ENCODE measurements at regions not wholly inside any gene's neighbourhood (a gene's known extent, or its start where the extent isn't known, plus 50 kb on each side); places are given as distances from the start of the nearest gene placed in this dataset.
A peak's percentile ranks its signal among the peaks of the same experiment; 100 is the strongest.

DNA sequence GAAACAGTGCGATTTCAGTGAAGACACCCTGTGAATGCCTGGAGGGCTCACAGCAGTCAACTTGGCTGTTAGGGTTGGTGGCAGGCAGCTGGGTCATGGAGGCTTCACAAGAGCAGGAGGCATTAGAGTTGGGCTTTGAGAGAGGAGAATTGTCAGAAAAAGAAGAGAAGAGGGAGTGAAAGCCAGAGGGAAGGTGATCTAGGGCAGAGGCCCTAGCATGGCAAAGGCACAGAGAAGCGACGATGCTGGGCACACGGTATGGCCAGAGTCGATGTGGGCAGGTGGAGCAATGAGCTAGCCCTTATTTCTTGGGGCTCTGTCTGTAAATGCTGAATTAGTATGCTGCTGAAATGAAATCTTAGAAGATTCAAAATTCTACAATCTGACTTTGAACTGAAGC is 52.6 kb upstream of the OLFM4 start:
- H3K4me3 ChIP-seq (ENCODE audit: low read depth, low read length): no peak overlapping the region
- in situ Hi-C loops (cut with HindIII; ENCODE audit: low sequenced_read_pairs): no loop called here
- TF ChIP-seq, protein P1, sequence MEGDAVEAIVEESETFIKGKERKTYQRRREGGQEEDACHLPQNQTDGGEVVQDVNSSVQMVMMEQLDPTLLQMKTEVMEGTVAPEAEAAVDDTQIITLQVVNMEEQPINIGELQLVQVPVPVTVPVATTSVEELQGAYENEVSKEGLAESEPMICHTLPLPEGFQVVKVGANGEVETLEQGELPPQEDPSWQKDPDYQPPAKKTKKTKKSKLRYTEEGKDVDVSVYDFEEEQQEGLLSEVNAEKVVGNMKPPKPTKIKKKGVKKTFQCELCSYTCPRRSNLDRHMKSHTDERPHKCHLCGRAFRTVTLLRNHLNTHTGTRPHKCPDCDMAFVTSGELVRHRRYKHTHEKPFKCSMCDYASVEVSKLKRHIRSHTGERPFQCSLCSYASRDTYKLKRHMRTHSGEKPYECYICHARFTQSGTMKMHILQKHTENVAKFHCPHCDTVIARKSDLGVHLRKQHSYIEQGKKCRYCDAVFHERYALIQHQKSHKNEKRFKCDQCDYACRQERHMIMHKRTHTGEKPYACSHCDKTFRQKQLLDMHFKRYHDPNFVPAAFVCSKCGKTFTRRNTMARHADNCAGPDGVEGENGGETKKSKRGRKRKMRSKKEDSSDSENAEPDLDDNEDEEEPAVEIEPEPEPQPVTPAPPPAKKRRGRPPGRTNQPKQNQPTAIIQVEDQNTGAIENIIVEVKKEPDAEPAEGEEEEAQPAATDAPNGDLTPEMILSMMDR (IDR thresholded peaks at IDR 0.05; ENCODE audit: low read depth, low read length): no peak
- DNase-seq (ENCODE audit: low read depth, low spot score): no peak

DNA sequence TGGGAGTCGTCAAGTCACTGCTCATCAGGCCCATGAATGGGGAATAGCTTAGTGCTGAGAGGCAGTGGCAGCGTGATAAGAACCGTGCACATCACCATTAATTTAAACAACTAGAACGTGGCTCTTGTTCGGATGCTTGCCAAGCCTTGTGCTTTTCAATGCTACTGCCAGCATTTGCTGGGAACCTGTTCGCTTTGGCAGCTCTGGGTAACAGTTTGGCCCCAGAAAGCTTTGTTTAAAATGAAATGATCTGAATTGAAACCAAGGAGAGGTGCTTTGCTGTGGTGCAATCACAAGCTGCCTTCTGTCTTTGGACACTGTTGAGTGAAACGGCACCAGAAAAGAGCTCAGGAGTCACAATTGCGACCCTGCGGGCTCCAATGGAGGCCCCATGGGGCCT is 53.5 kb upstream of the OLFM4 start:
- in situ Hi-C loops (cut with HindIII; ENCODE audit: low sequenced_read_pairs): no loop called here
- TF ChIP-seq, protein P1 (IDR thresholded peaks at IDR 0.05; ENCODE audit: low read depth, low read length): no peak
- DNase-seq (ENCODE audit: low read depth, low spot score): no peak
- no peak overlapping the region for H3K4me3 ChIP-seq (ENCODE audit: low read depth, low read length)

DNA sequence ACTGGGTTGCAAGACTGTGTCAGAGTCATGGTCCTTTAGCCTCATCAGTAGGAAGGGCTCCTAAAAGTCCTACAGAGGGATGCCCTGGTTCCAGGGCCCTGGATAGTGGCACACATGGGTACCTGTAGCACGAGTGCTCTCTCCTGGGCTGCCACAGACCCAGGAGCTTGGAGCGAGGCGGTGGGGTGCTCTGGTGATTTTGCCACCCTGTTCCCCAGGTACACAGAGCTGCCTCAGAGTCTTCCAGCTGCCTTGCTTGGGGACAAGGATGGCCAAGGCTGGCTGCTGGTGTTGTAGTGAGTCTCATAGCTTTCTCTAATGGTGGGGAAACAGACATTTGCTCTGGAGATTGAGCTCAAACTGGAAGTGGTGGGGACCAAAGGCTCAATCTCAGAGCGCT is 53.9 kb upstream of the OLFM4 start:
- in situ Hi-C loops (cut with HindIII; ENCODE audit: low sequenced_read_pairs): no loop called here
- DNase-seq (ENCODE audit: low read depth, low spot score): no peak
- H3K4me3 ChIP-seq (ENCODE audit: low read depth, low read length): no peak overlapping the region
- TF ChIP-seq, protein P1 (IDR thresholded peaks at IDR 0.05; ENCODE audit: low read depth, low read length): no peak

DNA sequence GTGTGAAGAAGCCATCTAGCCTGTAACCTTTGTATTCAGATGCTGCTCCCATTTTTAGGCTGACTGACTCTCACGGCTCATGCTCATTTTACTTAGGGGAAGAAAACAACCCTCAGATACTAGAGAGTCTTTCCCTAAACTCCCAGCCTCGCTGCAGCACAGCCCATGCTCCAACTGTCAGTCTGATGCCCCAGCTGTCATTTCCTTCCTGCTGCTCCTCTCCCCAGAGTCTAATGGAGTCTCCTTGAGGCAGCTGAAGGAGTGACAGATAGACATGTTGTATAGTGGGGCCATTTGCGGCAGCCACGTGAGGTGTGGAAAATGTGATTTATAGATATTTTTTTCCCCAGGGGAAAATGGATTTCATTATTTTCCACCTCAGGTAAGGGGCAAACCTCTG is 59.2 kb upstream of the OLFM4 start:
- TF ChIP-seq, protein P1 (IDR thresholded peaks at IDR 0.05; ENCODE audit: low read depth, low read length): no peak
- DNase-seq (ENCODE audit: low read depth, low spot score): no peak
- H3K4me3 ChIP-seq (ENCODE audit: low read depth, low read length): no peak overlapping the region
- in situ Hi-C loops (cut with HindIII; ENCODE audit: low sequenced_read_pairs): no loop called here

DNA sequence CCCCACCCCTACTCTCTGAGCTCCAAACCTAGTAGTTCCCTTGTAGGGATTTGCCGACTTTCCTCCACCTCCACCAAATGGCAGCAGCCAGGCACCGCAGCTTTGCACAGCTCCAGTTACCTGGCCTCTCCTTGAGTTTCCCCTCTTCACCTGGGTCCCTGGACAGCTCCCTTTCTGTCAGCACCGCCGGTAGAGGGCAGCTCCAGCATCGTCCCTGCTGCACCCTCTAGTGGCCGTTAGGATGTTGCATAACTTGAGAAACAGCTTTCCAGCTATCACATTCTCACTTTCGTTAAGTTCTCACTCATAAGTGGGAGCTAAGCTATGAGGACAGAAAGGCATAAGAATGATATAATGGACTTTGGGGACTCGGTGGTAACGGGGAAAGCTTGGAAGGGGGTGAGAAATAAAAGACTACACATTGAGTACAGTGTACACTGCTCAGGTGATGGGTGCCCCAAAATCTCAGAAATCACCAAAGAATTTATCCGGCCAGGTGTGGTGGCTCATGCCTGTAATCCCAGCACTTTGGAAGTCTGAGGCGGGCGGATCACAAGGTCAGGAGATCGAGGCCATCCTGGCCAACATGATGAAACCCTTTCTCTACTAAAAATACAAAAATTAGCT is 60.4 kb upstream of the OLFM4 start:
- DNase-seq (ENCODE audit: low read depth, low spot score): peak; percentile 34

DNA sequence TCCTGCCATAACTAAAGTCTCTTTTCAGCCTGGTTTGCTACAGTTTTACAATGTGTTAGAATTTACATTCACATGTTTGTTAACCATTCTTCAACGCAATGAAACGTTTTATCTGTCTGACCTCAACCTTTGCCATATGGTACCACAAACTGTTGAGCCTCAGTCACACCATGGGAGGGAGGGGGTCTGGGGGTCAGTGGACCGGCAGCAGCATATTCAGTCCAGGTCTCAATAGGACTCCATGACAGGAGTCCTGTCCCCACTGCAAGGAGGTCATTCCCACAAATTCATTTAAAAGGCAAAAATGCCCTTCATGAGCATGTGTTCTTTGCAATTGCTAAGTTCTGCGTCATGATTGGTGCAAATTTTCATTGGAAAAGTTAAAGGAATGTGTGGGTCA is 66.6 kb upstream of the OLFM4 start:
- TF ChIP-seq, protein P1 (IDR thresholded peaks at IDR 0.05; ENCODE audit: low read depth, low read length): no peak
- no peak overlapping the region for H3K4me3 ChIP-seq (ENCODE audit: low read depth, low read length)
- in situ Hi-C loops (cut with HindIII; ENCODE audit: low sequenced_read_pairs): no loop called here
- no peak for DNase-seq (ENCODE audit: low read depth, low spot score)

More for the DNA sequence above, 60.4 kb upstream of the OLFM4 start:
- no peak overlapping the region for H3K4me3 ChIP-seq (ENCODE audit: low read depth, low read length)
- TF ChIP-seq, protein P1 (IDR thresholded peaks at IDR 0.05; ENCODE audit: low read depth, low read length): peak; percentile 86
- in situ Hi-C loops (cut with HindIII; ENCODE audit: low sequenced_read_pairs): no loop called here
